22Rv1 (cell line): ENCODE measurements at regions not wholly inside any gene's neighbourhood (a gene's known extent, or its start where the extent isn't known, plus 50 kb on each side); places are given as distances from the start of the nearest gene placed in this dataset.

Source experiments
- H3K27ac ChIP-seq: fragments of 450-650 bp; 2 replicates; pipeline ENCODE4 v1.5.1; 2017
- CTCF ChIP-seq: fragments of 450-650 bp; IDR thresholded peaks from 2 replicates; pipeline ENCODE4 v1.5.1; 2017; ENCODE audit warnings: mild to moderate bottlenecking
- ZFX ChIP-seq: fragments of 450-650 bp; IDR thresholded peaks from 2 replicates; pipeline ENCODE4 v1.6.1; 2017; ENCODE audit warnings: antibody characterized with exemption, borderline replicate concordance

GRCh38 chr2:176592216-176592615, 323.0 kb downstream of the MTX2 start:
- TF ChIP-seq CTCF (no peak), ZFX (no peak)
- no peak overlapping the region for H3K27ac ChIP-seq

- TF ChIP-seq CTCF (no peak), ZFX (no peak)
- no peak overlapping the region for H3K27ac ChIP-seq
Measured at GRCh38 chr2:176595986-176596385, 326.7 kb downstream of the MTX2 start.

- H3K27ac ChIP-seq: no peak overlapping the region
- no peak for TF ChIP-seq CTCF
- no peak for TF ChIP-seq ZFX
Measured at GRCh38 chr2:176597916-176598315, 328.7 kb downstream of the MTX2 start.

GRCh38 chr2:176598351-176598750, 329.1 kb downstream of the MTX2 start:
- TF ChIP-seq ZFX (no peak), CTCF (no peak)
- H3K27ac ChIP-seq: no peak overlapping the region

GRCh38 chr2:176599796-176600485, 330.7 kb downstream of the MTX2 start:
- no peak for TF ChIP-seq CTCF
- TF ChIP-seq ZFX: no peak
- H3K27ac ChIP-seq: no peak overlapping the region

GRCh38 chr2:176601066-176601465, 331.8 kb downstream of the MTX2 start:
- no peak for TF ChIP-seq CTCF
- TF ChIP-seq ZFX: no peak

GRCh38 chr2:176612036-176612435, 342.8 kb downstream of the MTX2 start:
- H3K27ac ChIP-seq: no peak overlapping the region
- TF ChIP-seq ZFX (no peak), CTCF (no peak)

More at GRCh38 chr2:176601066-176601465, 331.8 kb downstream of the MTX2 start:
- H3K27ac ChIP-seq: no peak overlapping the region
